OCI-LY7 (cell line): ENCODE measurements at regions not wholly inside any gene's neighbourhood (a gene's known extent, or its start where the extent isn't known, plus 50 kb on each side); places are given as distances from the start of the nearest gene placed in this dataset.

ENCODE experiments used
- BruUV-seq: library from RNA; stranded (reverse); fragments of 400-500 nt; replicated peaks from 2 replicates; lab custom pipeline; 2021; lab: Mats Ljungman, UMichigan
- CTCF ChIA-PET: fragments of 300-600 bp; sonication (Branson Sonifier 250); formaldehyde crosslinking; loops from one replicate; lab custom pipeline; 2022; ENCODE audit warnings: antibody characterized with exemption; ENCODE audit not compliant: unreplicated experiment; lab: Charles Lee
- POLR2A ChIA-PET: fragments of 300-600 bp; sonication (Branson Sonifier 250); formaldehyde crosslinking; loops from one replicate; lab custom pipeline; 2022; ENCODE audit warnings: antibody characterized with exemption; lab: Charles Lee
- DNase-seq: peaks from one replicate; pipeline ENCODE4 v3.0.0-alpha.2; 2015; ENCODE audit warnings: low spot score
- H2AFZ ChIP-seq: fragments of 200-600 bp; sonication (generic), shearing (Covaris generic); 2 replicates; pipeline ENCODE4 v1.6.1; 2014; ENCODE audit warnings: mild to moderate bottlenecking, antibody characterized with exemption, low read length, moderate library complexity
- H3K27ac ChIP-seq: fragments of 200-600 bp; sonication (generic); 2 replicates; pipeline ENCODE4 v1.5.1; 2014; ENCODE audit warnings: mixed run types, low read depth, mild to moderate bottlenecking, moderate library complexity, low read length, inconsistent platforms; ENCODE audit not compliant: poor library complexity, severe bottlenecking
- H3K36me3 ChIP-seq: fragments of 200-600 bp; sonication (generic); 2 replicates; pipeline ENCODE4 v1.6.1; 2014; ENCODE audit warnings: mild to moderate bottlenecking, antibody characterized with exemption, low read length, moderate library complexity, mixed read lengths; ENCODE audit not compliant: insufficient read depth
- H3K4me1 ChIP-seq: fragments of 200-600 bp; sonication (generic); 2 replicates; pipeline ENCODE4 v1.5.1; 2014; ENCODE audit warnings: mild to moderate bottlenecking, low read length; ENCODE audit not compliant: insufficient read depth, poor library complexity, severe bottlenecking
- H3K4me2 ChIP-seq: fragments of 200-600 bp; sonication (generic); 2 replicates; pipeline ENCODE4 v1.6.1; 2014; ENCODE audit warnings: mild to moderate bottlenecking, low read length
- H3K4me3 ChIP-seq: fragments of 200-600 bp; sonication (generic); 2 replicates; pipeline ENCODE4 v1.5.1; 2014; ENCODE audit warnings: mild to moderate bottlenecking, low read depth, low read length; ENCODE audit not compliant: poor library complexity, severe bottlenecking
- H3K79me2 ChIP-seq: fragments of 200-600 bp; sonication (generic); 2 replicates; pipeline ENCODE4 v1.6.1; 2016; ENCODE audit warnings: low read depth, mild to moderate bottlenecking, low read length, moderate library complexity, mixed read lengths; ENCODE audit not compliant: insufficient read depth
- H3K9me2 ChIP-seq: fragments of 200-600 bp; sonication (generic); 2 replicates; pipeline ENCODE4 v1.6.1; 2016; ENCODE audit warnings: mild to moderate bottlenecking, low read length, mixed read lengths; ENCODE audit not compliant: insufficient read depth
- H3K9me3 ChIP-seq: fragments of 200-600 bp; sonication (generic); 2 replicates; pipeline ENCODE4 v1.6.1; 2014; ENCODE audit warnings: mild to moderate bottlenecking, mixed run types, low read length, mixed read lengths
- H4K20me1 ChIP-seq: fragments of 200-600 bp; sonication (generic); 2 replicates; pipeline ENCODE4 v1.6.1; 2014; ENCODE audit warnings: mild to moderate bottlenecking, antibody characterized with exemption, low read length, moderate library complexity, mixed read lengths; ENCODE audit not compliant: insufficient read depth
- EZH2phosphoT487 ChIP-seq: fragments of 200-600 bp; sonication (generic); IDR thresholded peaks from 2 replicates; pipeline ENCODE4 v1.6.1; 2018; ENCODE audit warnings: low read depth, borderline replicate concordance, mild to moderate bottlenecking, mixed run types, antibody characterized with exemption, low read length, moderate library complexity, mixed read lengths
- intact Hi-C: fragments of 100-400 bp; cut with micrococcal nuclease; formaldehyde crosslinking; loops from one replicate; pipeline ENCODE4 v1.10.0; 2022; ENCODE audit not compliant: unreplicated experiment
- TF ChIP-seq, protein P1 (sequence below): fragments of 200-600 bp; sonication (generic); conservative IDR thresholded peaks from 2 replicates; pipeline ENCODE4 v1.5.1; 2014; ENCODE audit warnings: mild to moderate bottlenecking, antibody characterized with exemption, low read length, moderate library complexity, mixed read lengths

DNA sequence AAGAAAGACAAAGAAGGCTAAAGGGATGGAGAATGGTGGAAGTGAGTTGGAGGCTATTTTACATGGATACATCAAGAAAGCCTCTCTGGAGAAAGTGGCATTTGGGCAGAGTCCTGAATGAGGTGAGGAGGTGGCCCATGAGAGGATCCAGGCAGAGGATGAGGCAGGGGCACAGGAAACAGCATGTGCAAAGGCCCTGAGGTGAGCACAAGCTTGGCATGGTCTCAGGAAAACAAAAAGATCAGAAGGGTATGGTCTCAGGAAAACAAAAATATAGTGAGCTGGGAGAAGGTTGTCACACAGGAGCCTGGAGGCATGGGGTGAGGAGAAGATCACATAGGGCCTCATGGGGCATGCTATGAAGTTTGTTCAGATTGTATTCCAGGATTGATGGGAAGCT lies 62.1 kb upstream of the F3 start:
- no peak for DNase-seq
- ChIA-PET CTCF (no interaction called here), POLR2A (no interaction called here)
- H3K79me2 ChIP-seq: no peaks in the 10 kb centered on the region
- no peaks in the 10 kb centered on the region for H4K20me1 ChIP-seq
- no peak overlapping the region for H3K4me2 ChIP-seq
- H3K4me3 ChIP-seq: no peak overlapping the region
- H3K36me3 ChIP-seq: no peaks in the 10 kb centered on the region
- H3K27ac ChIP-seq: no peak overlapping the region
- no peak for TF ChIP-seq EZH2phosphoT487
- H3K9me3 ChIP-seq: no peaks in the 10 kb centered on the region
- BruUV-seq: no TSS peak
- no peaks in the 10 kb centered on the region for H3K9me2 ChIP-seq
- H2AFZ ChIP-seq: no peak overlapping the region
- H3K4me1 ChIP-seq: no peaks in the 10 kb centered on the region
- intact Hi-C loops: no loop called here

DNA sequence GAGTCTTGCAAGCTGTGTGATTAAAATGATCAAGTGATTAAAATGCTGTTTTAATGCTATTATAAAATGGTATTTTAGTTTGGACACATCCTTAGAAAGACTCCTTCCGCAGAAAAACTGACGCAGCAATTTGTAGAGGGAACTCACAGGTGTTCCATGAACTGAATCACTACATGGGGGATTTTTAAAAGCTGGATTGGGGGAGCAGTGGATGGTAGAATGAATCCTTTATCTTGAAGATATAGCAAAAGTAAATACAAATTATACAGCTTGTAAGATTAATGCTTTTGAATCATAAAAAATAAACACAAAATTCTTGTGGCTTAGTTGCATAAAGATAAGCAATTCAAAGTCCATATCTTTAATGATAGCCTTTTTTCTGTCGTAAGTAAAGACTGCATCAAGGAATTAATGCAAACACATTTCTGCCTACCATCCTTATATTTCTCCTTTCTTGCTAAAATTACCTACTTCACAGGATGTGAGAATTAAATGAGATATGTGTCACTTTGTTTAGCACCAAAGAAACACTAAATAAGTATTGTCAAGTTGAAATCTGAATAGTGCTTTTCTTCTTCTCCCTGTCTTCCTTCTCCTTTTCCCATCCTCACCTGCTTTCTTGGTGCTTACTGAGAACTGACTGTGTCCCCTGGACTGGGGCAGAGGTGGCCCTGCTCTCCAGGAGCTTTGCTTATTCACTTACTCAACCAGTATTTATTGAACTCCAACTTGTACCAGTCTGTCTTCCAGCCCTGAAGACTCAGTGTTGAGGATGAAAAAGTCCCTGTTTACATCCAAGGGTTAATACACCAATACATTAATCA lies 61.5 kb upstream of the F3 start:
- Histone ChIP-seq H3K4me1 (no peaks in the 10 kb centered on the region), H3K79me2 (no peaks in the 10 kb centered on the region), H4K20me1 (no peaks in the 10 kb centered on the region), H3K36me3 (no peaks in the 10 kb centered on the region), H3K27ac (no peak overlapping the region), H3K4me2 (no peak overlapping the region), H2AFZ (no peak overlapping the region), H3K4me3 (no peak overlapping the region), H3K9me3 (no peaks in the 10 kb centered on the region), H3K9me2 (no peaks in the 10 kb centered on the region)
- ChIA-PET POLR2A (interaction anchor here (0.6 kb wide), 2 partner anchors 76 to 77 kb away, joined by 3 read pairs; no protein-coding TSS in a partner anchor), CTCF (no interaction called here)
- TF ChIP-seq, protein P1, sequence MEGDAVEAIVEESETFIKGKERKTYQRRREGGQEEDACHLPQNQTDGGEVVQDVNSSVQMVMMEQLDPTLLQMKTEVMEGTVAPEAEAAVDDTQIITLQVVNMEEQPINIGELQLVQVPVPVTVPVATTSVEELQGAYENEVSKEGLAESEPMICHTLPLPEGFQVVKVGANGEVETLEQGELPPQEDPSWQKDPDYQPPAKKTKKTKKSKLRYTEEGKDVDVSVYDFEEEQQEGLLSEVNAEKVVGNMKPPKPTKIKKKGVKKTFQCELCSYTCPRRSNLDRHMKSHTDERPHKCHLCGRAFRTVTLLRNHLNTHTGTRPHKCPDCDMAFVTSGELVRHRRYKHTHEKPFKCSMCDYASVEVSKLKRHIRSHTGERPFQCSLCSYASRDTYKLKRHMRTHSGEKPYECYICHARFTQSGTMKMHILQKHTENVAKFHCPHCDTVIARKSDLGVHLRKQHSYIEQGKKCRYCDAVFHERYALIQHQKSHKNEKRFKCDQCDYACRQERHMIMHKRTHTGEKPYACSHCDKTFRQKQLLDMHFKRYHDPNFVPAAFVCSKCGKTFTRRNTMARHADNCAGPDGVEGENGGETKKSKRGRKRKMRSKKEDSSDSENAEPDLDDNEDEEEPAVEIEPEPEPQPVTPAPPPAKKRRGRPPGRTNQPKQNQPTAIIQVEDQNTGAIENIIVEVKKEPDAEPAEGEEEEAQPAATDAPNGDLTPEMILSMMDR: no peak
- no peak for TF ChIP-seq EZH2phosphoT487
- intact Hi-C loops: no loop called here
- no TSS peak for BruUV-seq
- DNase-seq: no peak

GRCh38 chr1:94602316-94602715 lies 60.8 kb upstream of the F3 start:
- Histone ChIP-seq H3K4me1 (no peaks in the 10 kb centered on the region), H4K20me1 (no peaks in the 10 kb centered on the region), H3K79me2 (no peaks in the 10 kb centered on the region), H3K4me2 (no peak overlapping the region), H3K36me3 (no peaks in the 10 kb centered on the region), H3K4me3 (no peak overlapping the region), H3K9me3 (no peaks in the 10 kb centered on the region), H3K27ac (no peak overlapping the region), H2AFZ (no peak overlapping the region), H3K9me2 (no peaks in the 10 kb centered on the region)
- ChIA-PET POLR2A (interaction anchor here (0.6 kb wide), 1 partner anchor 77 kb away, joined by 3 read pairs; no protein-coding TSS in a partner anchor), CTCF (no interaction called here)
- TF ChIP-seq, protein P1: no peak
- TF ChIP-seq EZH2phosphoT487: no peak
- intact Hi-C loops: no loop called here
- BruUV-seq: no TSS peak
- DNase-seq: no peak
